ENCODE measurements at regions not wholly inside any gene's neighbourhood (a gene's known extent, or its start where the extent isn't known, plus 50 kb on each side); places are given as distances from the start of the nearest gene placed in this dataset.

DNA sequence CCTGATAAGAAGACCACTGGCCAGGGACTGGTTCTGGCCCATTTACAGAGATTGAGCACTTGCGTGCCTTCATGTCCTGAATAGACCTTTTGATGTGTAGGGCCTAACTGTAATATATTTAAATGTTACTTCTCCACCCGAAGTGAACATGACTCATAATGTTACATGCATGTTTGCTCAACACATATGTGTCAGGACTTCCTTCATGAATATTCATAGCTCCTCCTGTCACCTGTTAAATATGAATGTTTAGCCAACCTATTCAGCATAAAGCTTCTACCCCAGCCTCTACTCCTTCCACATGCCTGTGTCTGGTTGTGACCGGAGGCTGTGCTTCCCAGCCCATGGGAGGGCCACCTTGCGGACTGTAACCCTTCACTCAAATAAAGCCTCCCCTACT, 457.5 kb downstream of the IRX1 start:
- DNase-seq (ENCODE audit: low read depth in 2 of 3, low spot score in 1 of 3) = no peak

DNA sequence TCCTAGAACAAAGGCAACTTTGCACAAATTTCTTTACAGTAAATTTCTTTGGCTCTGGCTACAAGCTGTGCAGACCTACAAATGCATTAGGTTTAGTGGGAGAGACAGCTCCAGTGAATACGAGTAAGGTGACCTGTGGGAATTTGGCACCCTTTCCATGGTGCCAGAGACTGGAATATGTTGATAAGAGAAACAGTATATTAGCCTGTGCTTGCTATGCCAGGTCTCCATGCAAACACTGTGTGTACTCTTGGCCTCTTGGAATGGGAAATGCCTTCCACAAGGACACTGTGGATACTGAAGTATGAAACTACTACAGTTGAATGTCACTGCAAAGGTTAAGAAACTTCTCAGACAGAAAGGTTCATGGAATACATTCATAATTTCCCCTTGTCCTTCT, 458.5 kb downstream of the IRX1 start:
- DNase-seq (ENCODE audit: low read depth in 2 of 3, low spot score in 1 of 3) = no peak

DNA sequence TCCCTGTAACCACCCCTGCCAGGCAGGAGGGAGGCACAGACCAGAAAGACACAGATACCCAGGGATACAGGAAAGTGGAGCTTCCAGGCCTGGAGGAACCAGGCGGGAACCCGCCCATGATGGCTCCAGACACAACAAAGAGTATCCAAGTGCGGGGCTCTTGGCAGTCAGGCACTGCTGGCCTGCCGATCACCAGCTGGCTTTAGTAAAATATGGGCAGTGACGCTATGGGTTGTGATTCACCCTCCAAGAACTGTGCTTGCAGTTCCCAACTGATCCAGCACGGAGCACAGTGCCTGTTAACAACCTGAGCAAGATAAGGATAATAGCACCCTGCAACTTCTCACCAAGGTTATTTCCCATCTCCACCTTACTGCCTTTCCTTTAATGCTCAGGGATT, 463.3 kb downstream of the IRX1 start:
- no peak for DNase-seq (ENCODE audit: low read depth in 2 of 3, low spot score in 1 of 3)

DNA sequence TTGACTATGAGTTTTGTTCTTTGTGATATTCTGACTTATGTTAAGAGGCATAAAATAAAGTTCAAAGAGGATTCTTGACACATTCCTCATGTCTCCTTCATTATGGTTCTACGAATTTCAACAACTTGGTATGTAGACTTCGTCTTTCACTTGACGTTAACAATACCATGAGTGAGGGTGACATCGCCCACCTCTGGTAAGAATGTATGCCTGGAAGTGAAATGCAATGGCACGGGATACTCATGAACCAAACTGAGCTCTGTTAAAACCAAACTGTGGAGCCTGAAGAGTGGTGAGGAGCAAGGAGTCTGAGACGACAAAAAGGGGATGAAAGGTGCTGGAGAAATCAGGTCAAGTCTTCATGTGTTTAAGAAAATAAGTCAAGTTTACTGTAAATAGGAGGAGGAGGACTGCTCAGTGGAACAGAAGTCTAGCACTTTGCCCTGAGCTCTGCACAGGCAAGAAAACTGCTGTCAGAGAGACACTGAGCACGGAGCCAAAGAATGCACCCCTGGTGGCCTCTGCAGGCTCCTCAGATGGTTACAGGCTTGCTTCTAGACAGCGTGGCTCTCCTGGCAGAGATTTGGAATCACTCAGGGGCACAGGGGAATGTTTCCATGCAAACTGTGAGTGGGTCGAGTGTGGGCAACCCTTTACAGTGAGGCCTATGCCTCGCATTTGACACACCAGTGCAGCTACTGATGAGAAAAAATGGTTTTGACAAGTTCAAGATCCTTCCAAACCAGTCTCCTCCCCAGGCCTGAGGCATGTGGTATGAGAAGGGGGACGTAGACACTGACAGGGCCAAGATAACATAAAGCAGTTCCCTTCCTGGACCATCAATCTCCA, 470.1 kb downstream of the IRX1 start:
- DNase-seq (ENCODE audit: low read depth in 2 of 3, low spot score in 1 of 3) = no peak

DNA sequence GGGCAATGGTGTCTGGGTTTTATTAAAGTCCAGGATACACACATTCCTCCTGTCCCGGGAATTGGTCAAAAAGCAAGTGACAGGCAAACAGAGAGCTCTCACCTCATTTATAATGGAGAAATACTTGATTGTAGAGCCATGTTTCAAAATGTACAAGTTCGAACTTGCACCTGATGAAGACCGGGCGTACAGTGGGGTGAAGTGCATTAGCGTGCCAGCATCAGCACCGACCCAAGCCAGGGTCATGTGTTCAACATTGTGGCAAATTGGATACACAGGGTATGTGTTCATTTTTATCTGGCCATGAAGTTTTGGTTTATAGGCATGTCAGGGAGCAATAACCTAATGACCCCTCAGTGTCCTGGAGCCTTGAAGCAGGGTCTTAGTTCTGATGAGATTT, 472.5 kb downstream of the IRX1 start:
- DNase-seq (ENCODE audit: low read depth in 2 of 3, low spot score in 1 of 3) = no peak

DNA sequence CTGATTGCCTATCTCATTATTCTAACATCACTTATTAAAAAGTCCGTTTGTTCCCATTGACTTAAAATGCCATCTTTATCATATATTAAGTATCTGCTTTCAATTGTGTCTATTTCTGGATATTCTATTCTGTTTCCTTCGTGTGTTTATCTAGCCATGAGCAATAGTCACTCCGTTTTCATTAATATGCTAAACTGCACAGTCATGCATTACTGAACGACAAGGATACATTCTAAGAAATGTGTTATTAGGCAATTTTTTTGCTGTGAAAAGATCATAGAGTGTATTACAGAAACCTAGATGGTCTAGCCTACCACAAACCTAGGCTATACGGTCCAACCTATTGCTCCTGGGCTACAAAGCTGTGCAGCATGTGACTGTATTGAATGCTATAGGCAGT, 482.9 kb downstream of the IRX1 start:
- DNase-seq (ENCODE audit: low read depth in 2 of 3, low spot score in 1 of 3) = no peak

DNA sequence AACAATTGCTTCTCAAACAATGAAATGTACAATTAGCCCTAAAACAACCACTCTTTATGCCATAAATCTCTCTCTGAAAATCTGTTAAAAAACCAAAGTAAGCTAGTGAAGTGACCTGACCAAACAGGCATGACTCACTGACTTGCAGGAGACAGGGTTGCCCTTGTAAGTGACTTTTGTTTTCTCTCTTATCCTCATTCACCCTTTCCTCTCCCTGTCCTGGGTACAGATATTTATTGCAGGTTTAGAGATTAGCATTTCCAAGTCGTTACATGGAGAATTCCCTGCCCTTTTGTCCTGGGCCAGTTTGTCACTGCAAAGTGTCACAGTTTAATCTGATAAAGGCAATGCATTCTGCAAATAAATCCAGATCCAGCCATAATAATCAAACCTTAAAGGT, 484.2 kb downstream of the IRX1 start:
- no peak for DNase-seq (ENCODE audit: low read depth in 2 of 3, low spot score in 1 of 3)

DNA sequence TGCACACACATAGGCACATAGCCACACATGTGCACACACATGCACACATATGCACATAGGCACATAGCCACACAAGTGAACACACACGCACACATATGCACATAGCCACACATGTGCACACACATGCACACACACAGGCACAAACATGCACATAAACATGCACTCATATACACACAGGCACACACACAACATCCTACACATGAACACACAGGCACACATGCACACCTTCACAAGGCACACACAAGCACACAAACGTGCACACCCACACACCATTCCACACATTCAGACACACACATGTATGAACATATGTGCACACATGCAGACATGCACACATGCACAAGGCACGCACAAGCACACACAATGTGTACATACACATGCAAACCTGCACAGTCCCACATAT, 484.7 kb downstream of the IRX1 start:
- DNase-seq (ENCODE audit: low read depth in 2 of 3, low spot score in 1 of 3) = no peak

DNA sequence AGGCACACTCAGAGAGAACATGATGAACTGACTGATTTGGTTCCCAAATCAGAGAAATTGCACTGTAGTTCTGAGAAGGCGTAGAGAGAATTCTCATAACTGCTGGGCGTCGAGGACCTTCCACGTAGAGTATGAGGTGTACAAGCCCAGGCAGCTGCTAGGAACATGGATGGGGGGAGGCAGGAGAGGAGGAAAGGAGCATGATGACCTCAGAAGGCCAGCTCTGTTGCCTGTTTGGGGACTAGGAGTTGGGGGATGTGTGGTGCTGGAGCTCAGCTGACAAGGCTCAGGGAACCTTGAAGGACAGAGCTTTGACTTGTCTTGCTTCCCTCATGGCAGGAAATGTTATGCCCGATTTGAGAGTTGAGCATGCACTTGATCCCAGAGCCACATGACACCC, 485.4 kb downstream of the IRX1 start:
- no peak for DNase-seq (ENCODE audit: low read depth in 2 of 3, low spot score in 1 of 3)

DNA sequence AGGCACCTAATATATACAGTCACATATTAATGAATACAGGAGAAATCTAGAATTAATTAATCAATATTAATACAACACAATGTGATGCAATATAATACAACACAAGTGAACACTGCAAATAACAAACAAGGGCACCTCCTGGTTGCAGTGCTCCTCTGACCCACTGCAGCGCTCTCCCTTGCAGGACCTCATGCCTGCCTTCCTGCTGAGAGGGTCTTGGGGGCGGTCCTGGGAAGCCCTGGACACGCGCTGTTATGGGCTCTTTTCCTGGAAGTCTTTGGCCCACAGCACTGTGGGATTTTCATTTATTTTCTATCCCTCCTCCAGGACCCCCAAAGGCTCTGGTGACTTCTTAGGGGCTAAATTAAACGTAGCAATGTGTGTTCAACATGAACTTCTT, 485.8 kb downstream of the IRX1 start:
- DNase-seq (ENCODE audit: low read depth in 2 of 3, low spot score in 1 of 3) = no peak

DNA sequence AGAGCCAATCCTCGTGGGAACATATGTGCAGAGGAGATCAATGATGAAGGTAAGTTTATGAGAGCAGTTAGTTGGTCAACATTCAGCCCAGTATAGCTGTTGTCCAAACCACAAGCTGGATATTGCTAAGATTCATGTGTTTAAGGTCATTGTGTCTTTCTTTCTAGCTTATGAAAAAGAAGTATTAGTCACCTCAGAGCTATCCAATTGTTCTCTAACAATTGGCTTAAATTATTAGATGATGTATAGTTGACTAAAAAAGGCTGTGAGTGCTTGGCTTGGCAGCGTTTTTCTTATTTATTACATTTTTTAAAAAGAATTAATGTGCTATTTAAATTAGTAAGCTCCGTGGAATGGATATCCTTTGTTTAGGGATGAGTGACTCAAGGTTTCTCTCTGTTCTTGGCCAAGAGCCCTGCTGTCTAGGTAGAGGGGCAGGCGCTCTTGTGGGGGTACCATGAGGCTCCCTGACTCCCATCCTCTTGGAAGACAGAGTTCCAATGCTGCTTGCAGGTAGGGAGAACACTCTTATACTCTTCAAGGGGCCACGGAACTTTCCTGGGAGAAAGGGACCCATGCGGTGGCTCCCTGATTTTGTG, 487.4 kb downstream of the IRX1 start:
- DNase-seq (ENCODE audit: low read depth in 2 of 3, low spot score in 1 of 3) = no peak

DNA sequence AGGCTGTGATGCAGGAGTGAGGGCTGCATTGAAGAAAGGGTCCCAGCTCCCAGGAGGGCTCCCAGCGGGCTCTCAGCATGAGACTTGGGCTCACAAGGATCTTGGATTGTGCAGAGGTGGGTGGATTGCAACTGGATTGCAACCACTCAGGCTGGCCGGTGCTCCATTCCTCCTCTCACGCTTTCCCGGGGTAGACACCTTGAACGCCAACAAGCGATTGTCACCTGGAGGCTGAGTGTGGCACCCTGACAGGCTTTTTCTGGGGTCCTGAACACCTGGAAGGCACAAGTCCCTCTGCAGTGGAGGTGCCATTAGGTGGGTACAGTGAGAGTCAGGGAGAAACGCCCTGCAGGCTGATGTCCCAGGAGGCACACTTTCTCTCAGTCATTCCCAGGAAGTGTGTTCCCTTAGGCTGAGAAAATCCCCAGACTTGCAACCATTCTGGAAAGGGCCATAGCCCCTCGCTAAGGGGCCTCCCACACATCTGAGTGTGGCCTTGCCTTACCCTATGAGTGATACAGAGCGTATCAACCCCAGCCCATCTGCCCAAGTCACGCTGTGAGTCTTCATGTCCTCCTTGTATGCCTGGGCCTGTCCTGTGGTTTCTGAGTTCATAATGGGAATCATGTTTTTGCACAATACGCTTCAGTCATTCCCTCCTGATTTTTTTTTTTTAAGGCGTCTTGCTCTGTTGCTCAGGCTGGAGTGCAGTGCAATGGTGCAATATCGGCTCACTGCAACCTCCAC, 488.1 kb downstream of the IRX1 start:
- no peak for DNase-seq (ENCODE audit: low read depth in 2 of 3, low spot score in 1 of 3)

DNA sequence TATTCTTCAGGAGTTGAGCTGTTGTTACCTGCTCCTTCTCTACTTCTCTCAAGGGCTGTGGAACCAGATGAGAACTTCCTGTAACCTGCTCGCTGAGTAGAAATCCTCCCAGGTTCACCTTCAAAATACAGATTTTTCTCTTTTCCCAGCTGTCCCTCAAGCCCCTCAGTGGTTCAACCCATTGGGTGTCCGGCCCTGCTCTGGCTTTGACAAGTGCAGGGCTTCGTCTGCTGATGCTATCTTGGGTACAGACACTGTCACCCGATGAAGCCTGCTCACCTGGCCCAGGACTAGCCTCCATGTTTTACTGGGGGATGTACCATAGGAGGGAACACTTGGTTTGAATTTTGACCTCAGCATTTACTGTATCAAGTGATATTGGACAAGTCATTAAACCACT, 490.4 kb downstream of the IRX1 start:
- no peak for DNase-seq (ENCODE audit: low read depth in 2 of 3, low spot score in 1 of 3)

DNA sequence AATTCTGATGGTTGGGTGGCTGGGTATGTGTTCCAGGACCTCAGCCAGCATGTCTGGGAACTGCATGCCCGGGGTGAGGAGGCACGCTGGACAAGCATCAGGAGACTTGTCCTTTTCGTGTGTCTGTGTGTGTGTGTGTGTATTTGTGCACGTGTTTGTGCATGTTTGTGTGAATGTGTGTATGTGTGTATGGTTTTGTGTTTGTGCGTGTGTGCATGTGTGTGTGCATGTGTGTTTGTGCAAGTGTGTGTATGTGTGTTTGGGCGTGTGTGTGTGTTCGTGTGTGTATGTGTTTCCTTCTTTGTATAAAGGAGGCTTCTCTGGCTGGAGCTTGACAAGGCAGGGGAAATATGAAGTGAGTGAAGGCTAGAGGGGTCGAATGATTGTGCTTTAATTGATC, 491.5 kb downstream of the IRX1 start:
- DNase-seq (ENCODE audit: low read depth in 2 of 3, low spot score in 1 of 3) = no peak

DNA sequence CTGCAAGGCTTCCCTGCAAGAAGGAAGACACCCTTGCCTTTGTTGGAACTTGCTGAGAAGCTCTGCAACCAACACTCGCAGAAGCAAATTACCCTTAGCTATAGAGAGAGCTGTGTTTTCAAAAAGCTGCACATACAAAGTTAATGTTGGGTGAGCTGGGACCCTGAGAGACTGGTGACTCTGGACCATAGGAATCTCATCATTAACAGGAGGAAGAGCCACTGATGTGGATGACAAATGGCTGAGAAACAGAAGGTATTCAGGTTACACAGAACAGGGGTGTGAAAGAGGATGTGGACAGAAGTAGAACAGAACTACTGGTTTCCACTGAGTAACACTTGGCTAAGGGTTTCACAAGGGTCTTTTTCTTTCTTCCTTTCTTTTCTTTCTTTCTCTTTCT, 493.5 kb downstream of the IRX1 start:
- no peak for DNase-seq (ENCODE audit: low read depth in 2 of 3, low spot score in 1 of 3)

DNA sequence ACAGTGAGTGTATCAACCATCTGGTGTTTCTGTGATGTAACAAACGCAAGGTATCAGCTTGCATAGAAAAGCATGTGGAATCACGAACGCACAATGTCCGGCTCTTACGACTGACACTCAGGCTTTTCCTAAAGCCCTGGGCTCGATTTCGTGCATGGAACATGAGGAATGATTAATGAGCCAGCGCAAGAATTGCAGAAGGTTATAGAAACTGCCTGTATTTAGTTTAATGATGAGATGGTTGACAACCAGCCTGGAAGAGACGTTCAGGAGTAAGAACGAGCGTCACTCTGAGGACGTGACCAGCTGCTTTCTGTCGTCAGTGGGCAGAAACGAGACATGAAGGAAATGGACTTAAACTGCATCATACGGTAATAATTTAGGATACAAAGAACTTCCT, 497.6 kb downstream of the IRX1 start:
- no peak for DNase-seq (ENCODE audit: low read depth in 2 of 3, low spot score in 1 of 3)

DNA sequence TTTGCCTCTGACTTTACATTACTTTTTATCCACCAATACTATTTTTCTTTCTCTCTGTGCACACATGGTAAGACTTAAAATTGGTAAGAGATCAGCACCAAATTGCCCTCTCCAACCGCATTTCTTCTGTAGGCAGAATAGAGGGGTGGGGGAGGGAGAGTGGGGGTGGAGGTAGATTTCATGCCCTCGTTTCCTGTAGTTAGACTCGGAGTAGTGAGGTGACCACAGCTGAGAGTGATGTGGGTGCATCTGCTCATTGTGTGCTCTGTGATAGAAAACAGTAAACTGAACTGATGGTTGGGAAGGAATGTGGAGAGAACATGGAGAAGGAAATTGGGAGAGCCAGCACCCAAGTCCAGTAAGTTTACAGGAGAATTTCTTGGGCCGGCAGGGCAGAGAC, 498.3 kb downstream of the IRX1 start:
- no peak for DNase-seq (ENCODE audit: low read depth in 2 of 3, low spot score in 1 of 3)

DNA sequence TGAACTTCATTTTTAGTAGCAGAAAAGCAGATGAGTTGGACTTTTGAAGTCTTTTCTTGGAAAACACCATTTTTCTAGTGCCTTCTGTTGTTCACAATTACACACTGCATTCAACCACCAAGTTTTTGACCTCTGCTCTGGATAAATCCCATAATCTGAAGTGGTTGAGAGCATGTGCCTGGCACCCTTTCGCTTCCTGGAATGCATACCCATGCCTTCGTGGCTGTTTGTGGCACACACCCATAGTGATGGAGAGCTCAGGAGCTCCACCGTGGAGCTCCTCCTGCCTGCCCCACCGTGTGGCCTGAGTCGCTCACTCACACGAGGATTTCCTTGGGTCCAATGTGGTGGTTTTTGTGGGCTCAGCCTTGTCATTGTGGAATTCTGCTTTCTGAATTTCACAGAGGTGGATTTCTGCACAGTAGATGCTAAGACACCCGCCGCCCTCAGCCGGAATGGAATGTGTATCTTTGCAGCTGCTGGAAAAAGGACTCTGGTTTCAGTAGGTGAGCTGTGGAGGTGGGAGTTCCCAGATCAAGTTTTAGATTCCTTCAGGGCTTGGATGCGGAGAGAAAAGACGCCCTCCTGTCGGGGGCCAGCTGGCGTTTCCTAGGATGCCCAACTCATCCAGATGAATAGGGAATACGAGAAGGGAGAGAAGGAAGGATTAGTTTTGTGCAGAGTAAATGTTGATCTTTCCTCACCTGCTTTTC, 500.4 kb downstream of the IRX1 start:
- DNase-seq (ENCODE audit: low read depth in 2 of 3, low spot score in 1 of 3) = no peak

DNA sequence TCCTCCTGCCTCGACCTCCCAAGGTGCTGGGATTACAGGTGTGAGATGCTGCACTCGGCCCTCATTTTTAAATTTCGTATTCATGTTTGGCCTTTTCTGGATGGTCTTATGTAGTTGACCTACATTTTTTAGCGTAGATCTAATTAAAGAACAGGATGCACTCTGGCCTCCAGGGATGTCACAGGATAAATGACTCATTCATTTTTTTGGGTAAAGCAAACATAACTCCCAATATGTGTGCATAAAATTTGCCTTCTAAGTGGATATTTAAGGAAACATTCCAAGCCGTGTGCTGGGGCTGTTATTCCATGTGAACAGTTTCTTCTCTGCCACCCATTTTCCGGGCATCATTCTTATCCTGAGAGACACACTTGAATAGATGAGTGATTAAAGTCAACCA, 501.6 kb downstream of the IRX1 start:
- DNase-seq (ENCODE audit: low read depth in 2 of 3, low spot score in 1 of 3) = no peak

DNA sequence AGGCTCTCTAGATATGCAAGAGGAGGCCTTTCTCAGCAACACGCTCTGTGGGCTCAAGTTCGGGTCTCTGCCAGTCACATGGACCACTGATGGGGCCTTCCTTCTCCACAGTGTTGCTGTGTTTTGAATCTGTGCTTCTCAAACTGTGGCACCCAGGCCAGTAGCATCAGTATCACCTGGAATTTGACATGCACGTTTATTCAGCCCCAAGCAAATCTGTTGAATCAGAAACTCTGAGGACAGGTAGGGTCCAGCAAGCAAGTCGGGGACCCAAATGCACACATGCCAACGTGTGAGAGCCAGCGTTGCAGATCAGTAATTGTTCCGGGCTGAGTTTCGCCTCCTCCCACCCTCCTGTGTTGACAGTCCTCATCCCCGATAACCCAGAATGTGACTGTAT, 502.6 kb downstream of the IRX1 start:
- DNase-seq (ENCODE audit: low read depth in 2 of 3, low spot score in 1 of 3) = no peak

DNA sequence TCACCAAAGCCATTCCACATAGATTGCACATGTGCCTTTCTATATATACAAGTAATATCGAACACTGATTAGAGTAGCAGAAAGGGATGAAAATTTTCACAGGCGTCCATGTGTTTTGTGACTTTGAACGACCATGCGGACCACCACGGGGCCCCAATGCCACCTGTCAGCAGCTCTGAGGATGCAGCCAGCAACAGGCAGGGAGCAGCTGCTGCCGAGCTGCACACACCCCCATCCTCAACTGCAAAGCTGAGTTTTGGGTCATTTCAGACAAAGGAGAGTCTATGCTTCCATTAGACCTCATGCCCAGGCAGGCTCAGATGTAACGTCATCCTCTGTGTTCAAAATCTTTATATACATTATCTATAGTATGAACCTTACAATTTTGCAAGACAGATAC, 503.8 kb downstream of the IRX1 start:
- DNase-seq (ENCODE audit: low read depth in 2 of 3, low spot score in 1 of 3) = no peak

DNA sequence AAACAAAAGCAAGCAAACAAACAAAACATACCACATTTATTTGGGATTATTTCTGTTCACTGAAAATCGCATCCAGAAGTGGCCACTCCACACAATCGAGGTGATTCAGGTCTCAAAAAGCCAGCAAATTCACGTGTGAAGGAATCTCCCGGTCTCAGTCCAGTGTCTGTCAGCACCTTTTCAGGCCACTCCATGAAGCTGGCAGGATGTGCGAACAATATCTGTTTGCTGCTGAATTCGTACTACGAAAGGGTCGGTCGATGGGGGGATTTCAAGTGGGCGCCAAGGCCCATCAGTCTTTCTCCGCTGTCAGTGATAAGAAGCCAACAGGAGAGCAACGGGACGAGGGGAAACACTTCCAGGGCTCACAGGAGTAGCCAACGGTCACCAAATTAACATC, 505.1 kb downstream of the IRX1 start:
- DNase-seq (ENCODE audit: low read depth in 2 of 3, low spot score in 1 of 3) = no peak

All from stimulated activated CD4-positive, alpha-beta T cell treated with anti-CD3 and anti-CD28 coated beads, Interleukin-12 subunit alpha, Interleukin-12 subunit beta, amount 100 ng/mL, for 48 hours (primary cell).